Testis (tissue), 2 donors: ENCODE measurements at regions not wholly inside any gene's neighbourhood (a gene's known extent, or its start where the extent isn't known, plus 50 kb on each side); places are given as distances from the start of the nearest gene placed in this dataset.

Experiments
- POLR2A ChIP-seq: fragments of 450-650 bp; IDR thresholded peaks from one replicate; pipeline ENCODE4 v1.6.1; 2017; ENCODE audit warnings: antibody characterized with exemption, mild to moderate bottlenecking, moderate library complexity
- TF ChIP-seq, protein P1 (sequence below), 3 experiments: fragments of 450-650 bp in 2 of 3; fragments of 200-600 bp in 1 of 3; sonication (generic) in 1 of 3; IDR thresholded peaks; one replicate each; pipeline ENCODE4 v1.5.1; 2016 to 2019; ENCODE audit warnings: antibody characterized with exemption in 3 of 3, mild to moderate bottlenecking in 2 of 3, moderate library complexity in 1 of 3

DNA sequence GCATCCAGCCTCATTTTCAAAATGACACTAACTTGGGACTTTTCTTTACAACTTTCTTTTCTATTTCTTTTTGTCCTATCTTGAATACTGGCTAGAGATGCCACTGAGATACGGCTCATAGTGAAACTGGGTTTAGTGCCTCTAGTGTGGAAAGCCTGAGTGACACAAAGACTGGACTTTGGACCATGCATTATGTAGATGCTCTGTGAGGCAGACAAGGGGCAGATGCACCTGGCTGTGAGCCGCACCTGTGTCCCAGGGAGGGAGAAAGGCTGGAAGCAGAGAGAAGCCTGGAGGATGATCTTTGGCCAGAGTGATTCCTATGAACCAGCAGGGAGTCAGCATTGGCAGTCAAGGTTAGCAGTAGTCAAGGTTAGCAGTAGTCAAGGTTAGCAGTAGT, 852.3 kb upstream of the TMEM132C start:
- TF ChIP-seq, protein P1, sequence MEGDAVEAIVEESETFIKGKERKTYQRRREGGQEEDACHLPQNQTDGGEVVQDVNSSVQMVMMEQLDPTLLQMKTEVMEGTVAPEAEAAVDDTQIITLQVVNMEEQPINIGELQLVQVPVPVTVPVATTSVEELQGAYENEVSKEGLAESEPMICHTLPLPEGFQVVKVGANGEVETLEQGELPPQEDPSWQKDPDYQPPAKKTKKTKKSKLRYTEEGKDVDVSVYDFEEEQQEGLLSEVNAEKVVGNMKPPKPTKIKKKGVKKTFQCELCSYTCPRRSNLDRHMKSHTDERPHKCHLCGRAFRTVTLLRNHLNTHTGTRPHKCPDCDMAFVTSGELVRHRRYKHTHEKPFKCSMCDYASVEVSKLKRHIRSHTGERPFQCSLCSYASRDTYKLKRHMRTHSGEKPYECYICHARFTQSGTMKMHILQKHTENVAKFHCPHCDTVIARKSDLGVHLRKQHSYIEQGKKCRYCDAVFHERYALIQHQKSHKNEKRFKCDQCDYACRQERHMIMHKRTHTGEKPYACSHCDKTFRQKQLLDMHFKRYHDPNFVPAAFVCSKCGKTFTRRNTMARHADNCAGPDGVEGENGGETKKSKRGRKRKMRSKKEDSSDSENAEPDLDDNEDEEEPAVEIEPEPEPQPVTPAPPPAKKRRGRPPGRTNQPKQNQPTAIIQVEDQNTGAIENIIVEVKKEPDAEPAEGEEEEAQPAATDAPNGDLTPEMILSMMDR (IDR thresholded peaks at IDR 0.05): no peak
- no peak for TF ChIP-seq POLR2A
